ENCODE measurements at regions not wholly inside any gene's neighbourhood (a gene's known extent, or its start where the extent isn't known, plus 50 kb on each side); places are given as distances from the start of the nearest gene placed in this dataset.

GRCh38 chr10:21080261-21080660 lies 183.2 kb upstream of the NEBL start:
- no peak for TF ChIP-seq POLR2A (IDR thresholded peaks at IDR 0.05; ENCODE audit: low read depth, low read length)
- no peak for TF ChIP-seq TAF1 (IDR thresholded peaks at IDR 0.05; ENCODE audit: low read depth, low read length)
- no peak for TF ChIP-seq POLR2AphosphoS5 (IDR thresholded peaks at IDR 0.05; ENCODE audit: low read depth, low read length)
- no peak for TF ChIP-seq PAX5 (IDR thresholded peaks at IDR 0.05; ENCODE audit: insufficient read depth, low read length, severe bottlenecking)

All from GM12891 (cell line).